CD4-positive, alpha-beta T cell treated with Interleukin-12 subunit alpha and Interleukin-12 subunit beta, for 1 hour (primary cell): ENCODE measurements at regions not wholly inside any gene's neighbourhood (a gene's known extent, or its start where the extent isn't known, plus 50 kb on each side); places are given as distances from the start of the nearest gene placed in this dataset.

ENCODE experiments used
- DNase-seq: peaks from one replicate; pipeline ENCODE4 v3.0.0-alpha.2; 2020

GRCh38 chr3:187902041-187902471, 156.8 kb upstream of the BCL6 start:
- no peak for DNase-seq

GRCh38 chr3:187902936-187903335, 157.7 kb upstream of the BCL6 start:
- DNase-seq: no peak

GRCh38 chr3:187903697-187904096, 158.4 kb upstream of the BCL6 start:
- DNase-seq: no peak

GRCh38 chr3:187906416-187906815, 161.1 kb upstream of the BCL6 start:
- no peak for DNase-seq

GRCh38 chr3:187906920-187907319, 161.7 kb upstream of the BCL6 start:
- no peak for DNase-seq

GRCh38 chr3:187909866-187910265, 164.6 kb upstream of the BCL6 start:
- no peak for DNase-seq

GRCh38 chr3:187912007-187912406, 166.7 kb upstream of the BCL6 start:
- DNase-seq: no peak

- no peak for DNase-seq
Observed at GRCh38 chr3:187913617-187914033, 168.4 kb upstream of the BCL6 start.

GRCh38 chr3:187914231-187914630, 169.0 kb upstream of the BCL6 start:
- no peak for DNase-seq

GRCh38 chr3:187916072-187916471, 170.8 kb upstream of the BCL6 start:
- DNase-seq: no peak

GRCh38 chr3:187918081-187918644, 172.9 kb upstream of the BCL6 start:
- no peak for DNase-seq

GRCh38 chr3:187919048-187919447, 173.8 kb upstream of the BCL6 start:
- DNase-seq: peak; percentile 67

GRCh38 chr3:187919544-187919943, 174.3 kb upstream of the BCL6 start:
- DNase-seq: peak; percentile 22

GRCh38 chr3:187920030-187920429, 174.8 kb upstream of the BCL6 start:
- no peak for DNase-seq

- no peak for DNase-seq
Observed at GRCh38 chr3:187920913-187921312, 175.6 kb upstream of the BCL6 start.

GRCh38 chr3:187921391-187922074, 176.3 kb upstream of the BCL6 start:
- no peak for DNase-seq

GRCh38 chr3:187922704-187923416, 177.6 kb upstream of the BCL6 start:
- no peak for DNase-seq

GRCh38 chr3:187924651-187925050, 179.4 kb upstream of the BCL6 start:
- DNase-seq: no peak

- DNase-seq: no peak
Observed at GRCh38 chr3:187925326-187925725, 180.1 kb upstream of the BCL6 start.

- DNase-seq: no peak
Observed at GRCh38 chr3:187926620-187927019, 181.4 kb upstream of the BCL6 start.

- no peak for DNase-seq
Observed at GRCh38 chr3:187927565-187927964, 182.3 kb upstream of the BCL6 start.

GRCh38 chr3:187929112-187929816, 184.0 kb upstream of the BCL6 start:
- DNase-seq: no peak

- no peak for DNase-seq
Observed at GRCh38 chr3:187930021-187930420, 184.8 kb upstream of the BCL6 start.

GRCh38 chr3:187931101-187931500, 185.8 kb upstream of the BCL6 start:
- DNase-seq: no peak
